Stimulated activated naive CD8-positive, alpha-beta T cell treated with anti-CD3 and anti-CD28 coated beads, Interleukin-15, amount 100 ng/mL, for 72 hours (primary cell): ENCODE measurements at regions not wholly inside any gene's neighbourhood (a gene's known extent, or its start where the extent isn't known, plus 50 kb on each side); places are given as distances from the start of the nearest gene placed in this dataset.

Experiments
- ATAC-seq: fragments of 150-1000 bp; cut with Tn5 transposase; 2 replicates; pipeline ENCODE4 v1.10.0; 2021; ENCODE audit warnings: mild to moderate bottlenecking, moderate library complexity
- DNase-seq, 2 donors: peaks; one replicate each; pipeline ENCODE4 v3.0.0; 2021 to 2022
- H3K27ac Mint-ChIP-seq, 2 donors: one replicate each; pipeline ENCODE4 v1.8.0; 2022; ENCODE audit warnings: mild to moderate bottlenecking in 2 of 2, mixed read lengths in 2 of 2, moderate library complexity in 2 of 2
- H3K27me3 Mint-ChIP-seq: one replicate; pipeline ENCODE4 v1.8.0; 2022; ENCODE audit warnings: mixed read lengths
- H3K4me1 Mint-ChIP-seq: one replicate; pipeline ENCODE4 v1.8.0; 2022; ENCODE audit warnings: mild to moderate bottlenecking, mixed read lengths
- H3K4me3 Mint-ChIP-seq, 2 donors: one replicate each; pipeline ENCODE4 v1.8.0; 2022; ENCODE audit warnings: mild to moderate bottlenecking in 2 of 2, mixed read lengths in 2 of 2, moderate library complexity in 1 of 2
- H3K9me3 Mint-ChIP-seq, 2 donors: one replicate each; pipeline ENCODE4 v1.8.0; 2022; ENCODE audit warnings: mixed read lengths in 2 of 2

DNA sequence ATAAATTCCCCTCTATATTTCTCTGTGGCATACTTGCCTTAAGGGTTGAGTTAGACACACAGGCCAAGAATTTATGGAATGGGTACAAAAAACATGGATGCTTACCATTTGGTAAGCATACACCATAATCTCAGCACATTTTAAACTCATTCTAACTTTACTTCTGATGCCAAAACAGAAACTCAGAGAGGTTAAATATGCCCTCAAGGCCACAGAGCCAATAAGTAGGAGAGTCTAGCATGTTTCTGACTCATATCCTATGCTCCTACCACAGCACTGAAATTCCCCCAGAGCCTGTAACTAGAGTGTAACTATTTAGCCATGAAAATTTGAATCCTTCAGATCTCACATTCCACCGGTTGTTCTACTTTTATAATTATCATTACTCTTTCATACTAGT lies 559.7 kb downstream of the ACTL7B start:
- no peak for DNase-seq
- H3K27ac Mint-ChIP-seq, result no peak overlapping the region
- no peak for ATAC-seq
- no peaks in the 10 kb centered on the region for H3K27me3 Mint-ChIP-seq
- no peak overlapping the region for H3K4me3 Mint-ChIP-seq
- H3K4me1 Mint-ChIP-seq, result no peaks in the 10 kb centered on the region
- H3K9me3 Mint-ChIP-seq, result peaks cover 5 to 9% of the 10 kb centered on the region in 2 donors

DNA sequence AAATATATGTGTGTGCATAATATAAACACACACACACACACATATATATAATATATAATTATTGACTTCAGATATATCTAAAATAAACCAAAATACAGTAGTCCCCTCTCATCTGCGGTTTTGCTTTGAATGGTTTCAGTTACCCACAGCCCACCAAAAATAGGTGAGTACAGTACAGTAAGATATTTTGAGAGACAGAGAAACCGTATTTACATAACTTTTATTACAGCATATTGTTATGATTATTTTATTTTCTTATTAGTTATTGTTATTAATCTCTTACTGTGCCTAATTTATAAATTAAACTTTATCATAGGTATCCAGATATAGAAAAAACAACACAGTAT lies 564.2 kb downstream of the ACTL7B start:
- ATAC-seq (no peak), DNase-seq (no peak)
- no peaks in the 10 kb centered on the region for H3K27me3 Mint-ChIP-seq
- no peak overlapping the region for H3K4me3 Mint-ChIP-seq
- no peaks in the 10 kb centered on the region for H3K4me1 Mint-ChIP-seq
- H3K9me3 Mint-ChIP-seq, result peaks cover 4 to 6% of the 10 kb centered on the region in 2 donors
- H3K27ac Mint-ChIP-seq, result no peak overlapping the region

DNA sequence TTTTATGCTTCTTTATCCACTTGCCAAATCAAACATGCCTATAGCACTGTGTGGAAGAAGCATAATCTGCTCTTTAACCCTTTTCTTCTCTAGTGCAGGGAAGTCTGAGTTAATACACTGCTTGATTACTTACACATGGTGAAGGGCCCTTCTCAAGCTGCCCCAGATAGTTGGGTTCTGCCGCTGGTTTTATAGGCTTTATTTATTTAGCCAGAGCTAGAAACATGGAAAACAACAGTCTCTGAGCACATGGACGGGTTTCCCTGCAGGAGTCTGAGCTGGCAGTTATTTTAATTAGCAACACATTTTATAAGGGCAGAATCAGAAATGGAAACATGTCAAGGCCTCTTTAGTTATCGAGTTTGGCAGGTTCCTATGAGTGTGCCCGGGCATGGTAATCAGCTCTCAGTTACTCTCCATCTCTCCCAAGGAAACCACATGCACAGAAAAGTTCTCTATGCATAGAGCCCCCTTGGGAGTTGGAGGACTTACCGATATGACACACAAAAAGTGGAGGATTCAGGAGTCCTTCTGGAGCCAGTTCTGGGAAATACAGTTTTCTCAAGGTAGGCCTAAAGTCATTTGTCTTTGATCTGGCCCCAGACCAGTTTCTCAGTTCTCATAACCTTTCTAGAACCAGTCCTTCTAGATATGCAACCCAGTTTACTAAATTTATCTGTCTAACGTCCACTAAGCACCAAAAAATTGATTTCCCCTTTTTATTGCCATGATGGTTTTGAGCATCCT lies 564.8 kb downstream of the ACTL7B start:
- H3K9me3 Mint-ChIP-seq, result peaks cover 4 to 6% of the 10 kb centered on the region in 2 donors
- no peak overlapping the region for H3K4me3 Mint-ChIP-seq
- ATAC-seq (no peak), DNase-seq (no peak)
- no peak overlapping the region for H3K27ac Mint-ChIP-seq
- H3K4me1 Mint-ChIP-seq, result no peaks in the 10 kb centered on the region
- no peaks in the 10 kb centered on the region for H3K27me3 Mint-ChIP-seq

GRCh38 chr9:108286638-108287206 lies 569.1 kb downstream of the ACTL7B start:
- Mint-ChIP-seq H3K27me3 (no peaks in the 10 kb centered on the region), H3K4me1 (no peaks in the 10 kb centered on the region), H3K27ac (no peak overlapping the region), H3K9me3 (peaks cover 4 to 6% of the 10 kb centered on the region in 2 donors), H3K4me3 (no peak overlapping the region)
- no peak for DNase-seq
- ATAC-seq, result no peak

- Mint-ChIP-seq H3K27ac (no peak overlapping the region), H3K9me3 (peaks cover 5 to 14% of the 10 kb centered on the region in 2 donors), H3K4me3 (no peak overlapping the region), H3K27me3 (no peaks in the 10 kb centered on the region), H3K4me1 (no peaks in the 10 kb centered on the region)
- ATAC-seq, result no peak
- no peak for DNase-seq
These were observed 572.1 kb downstream of the ACTL7B start for GRCh38 chr9:108283696-108284095.

GRCh38 chr9:108282872-108283271 lies 572.9 kb downstream of the ACTL7B start:
- Mint-ChIP-seq H3K9me3 (peaks cover 5 to 14% of the 10 kb centered on the region in 2 donors), H3K4me1 (no peaks in the 10 kb centered on the region), H3K27me3 (no peaks in the 10 kb centered on the region), H3K27ac (no peak overlapping the region), H3K4me3 (no peak overlapping the region)
- ATAC-seq (no peak), DNase-seq (no peak)

GRCh38 chr9:108281696-108282095 lies 574.1 kb downstream of the ACTL7B start:
- Mint-ChIP-seq H3K27ac (no peak overlapping the region), H3K27me3 (no peaks in the 10 kb centered on the region), H3K9me3 (peaks cover 5 to 14% of the 10 kb centered on the region in 2 donors), H3K4me3 (no peak overlapping the region), H3K4me1 (no peaks in the 10 kb centered on the region)
- DNase-seq (no peak), ATAC-seq (no peak)

- Mint-ChIP-seq H3K27ac (no peak overlapping the region), H3K27me3 (no peaks in the 10 kb centered on the region), H3K4me3 (no peak overlapping the region), H3K4me1 (no peaks in the 10 kb centered on the region), H3K9me3 (peaks cover 5 to 22% of the 10 kb centered on the region in 2 donors)
- no peak for DNase-seq
- ATAC-seq, result no peak
These were observed 577.4 kb downstream of the ACTL7B start for GRCh38 chr9:108278341-108278740.

- Mint-ChIP-seq H3K4me3 (no peak overlapping the region), H3K27me3 (no peaks in the 10 kb centered on the region), H3K9me3 (peaks cover 5 to 22% of the 10 kb centered on the region in 2 donors), H3K27ac (no peak overlapping the region), H3K4me1 (no peaks in the 10 kb centered on the region)
- no peak for ATAC-seq
- DNase-seq, result no peak
These were observed 578.6 kb downstream of the ACTL7B start for GRCh38 chr9:108277216-108277615.

- DNase-seq (no peak), ATAC-seq (no peak)
- Mint-ChIP-seq H3K4me1 (no peaks in the 10 kb centered on the region), H3K27ac (no peak overlapping the region), H3K4me3 (no peak overlapping the region), H3K9me3 (peaks cover 5 to 22% of the 10 kb centered on the region in 2 donors), H3K27me3 (no peaks in the 10 kb centered on the region)
These were observed 579.9 kb downstream of the ACTL7B start for GRCh38 chr9:108275906-108276305.

DNA sequence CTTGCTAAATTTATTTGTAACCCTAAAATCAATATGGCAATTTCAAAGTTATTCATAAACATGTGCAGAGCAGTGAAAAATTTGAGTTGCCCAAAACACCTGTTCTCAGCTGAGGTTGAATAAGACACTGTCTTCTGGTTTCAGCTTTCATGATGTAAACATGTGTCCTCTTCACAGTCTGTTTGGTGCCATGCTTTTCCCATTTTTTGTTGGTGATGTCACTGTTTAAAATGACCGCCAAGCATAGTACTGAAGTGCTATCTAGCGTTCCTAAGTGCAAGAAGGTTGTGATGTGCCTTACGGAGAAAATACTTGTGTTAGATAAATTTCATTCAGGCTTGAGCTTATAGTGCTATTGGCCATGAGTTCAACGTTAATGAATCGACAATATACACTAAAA lies 580.8 kb downstream of the ACTL7B start:
- no peak for DNase-seq
- Mint-ChIP-seq H3K4me3 (no peak overlapping the region), H3K27ac (no peak overlapping the region), H3K4me1 (no peaks in the 10 kb centered on the region), H3K27me3 (no peaks in the 10 kb centered on the region), H3K9me3 (peaks cover 0 to 21% of the 10 kb centered on the region in 2 donors)
- no peak for ATAC-seq

DNA sequence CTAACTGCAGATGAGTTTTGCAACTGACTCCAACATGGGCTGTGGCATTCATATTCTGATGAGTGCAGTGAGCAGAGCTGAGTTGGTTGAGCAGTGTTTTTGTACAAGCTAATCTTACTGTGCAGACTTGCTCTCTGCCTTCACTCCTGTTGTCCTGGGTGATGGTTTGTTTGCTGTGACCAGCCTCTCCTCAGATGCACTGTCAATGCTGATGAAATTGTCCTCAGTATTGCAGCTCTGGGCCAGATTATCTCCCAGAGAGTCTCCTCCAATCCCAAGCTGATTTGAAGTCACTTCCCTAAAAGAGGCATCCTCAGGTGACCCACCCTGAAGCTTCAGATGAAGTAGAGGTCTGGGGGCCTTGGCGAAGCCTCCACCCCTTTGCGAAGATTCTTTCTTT lies 581.8 kb downstream of the ACTL7B start:
- Mint-ChIP-seq H3K9me3 (peaks cover 0 to 11% of the 10 kb centered on the region in 2 donors), H3K27ac (no peak overlapping the region), H3K4me3 (no peak overlapping the region), H3K27me3 (no peaks in the 10 kb centered on the region), H3K4me1 (no peaks in the 10 kb centered on the region)
- ATAC-seq, result no peak
- DNase-seq, result no peak

DNA sequence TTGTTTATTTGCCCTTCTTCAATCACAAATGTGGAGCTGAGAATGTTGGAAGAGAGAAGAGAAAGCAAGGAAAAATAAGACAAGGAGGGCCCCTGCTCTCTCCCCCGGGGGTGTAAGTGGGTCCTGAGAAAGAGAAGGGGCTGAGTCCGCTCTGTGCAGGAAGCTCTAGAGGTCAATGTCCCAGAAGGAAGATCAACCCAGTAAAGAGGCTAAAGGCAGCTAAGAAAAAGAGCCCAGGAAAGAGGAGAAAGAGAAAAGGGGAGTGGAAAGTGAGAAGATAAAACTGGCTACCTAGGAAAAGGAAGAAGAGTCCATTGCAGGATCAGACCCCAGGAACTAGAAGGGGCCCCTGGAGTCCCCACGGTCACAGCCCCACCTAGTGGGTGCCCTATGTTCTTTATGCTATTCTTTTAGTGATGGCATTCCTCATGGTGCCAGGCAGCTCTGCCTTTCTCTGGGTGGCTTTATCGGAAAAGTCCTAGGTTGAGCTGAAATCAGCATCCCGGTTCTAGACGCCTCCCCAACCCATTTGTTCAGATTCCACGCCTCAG lies 583.4 kb downstream of the ACTL7B start:
- no peak for ATAC-seq
- no peak overlapping the region for H3K27ac Mint-ChIP-seq
- H3K9me3 Mint-ChIP-seq, result peaks cover 5 to 16% of the 10 kb centered on the region in 2 donors
- no peaks in the 10 kb centered on the region for H3K4me1 Mint-ChIP-seq
- H3K27me3 Mint-ChIP-seq, result no peaks in the 10 kb centered on the region
- no peak for DNase-seq
- no peak overlapping the region for H3K4me3 Mint-ChIP-seq

GRCh38 chr9:108271646-108272348 lies 584.0 kb downstream of the ACTL7B start:
- Mint-ChIP-seq H3K4me3 (no peak overlapping the region), H3K9me3 (peaks cover 7 to 23% of the 10 kb centered on the region in 2 donors), H3K27me3 (no peaks in the 10 kb centered on the region), H3K27ac (no peak overlapping the region), H3K4me1 (no peaks in the 10 kb centered on the region)
- ATAC-seq (no peak), DNase-seq (no peak)

DNA sequence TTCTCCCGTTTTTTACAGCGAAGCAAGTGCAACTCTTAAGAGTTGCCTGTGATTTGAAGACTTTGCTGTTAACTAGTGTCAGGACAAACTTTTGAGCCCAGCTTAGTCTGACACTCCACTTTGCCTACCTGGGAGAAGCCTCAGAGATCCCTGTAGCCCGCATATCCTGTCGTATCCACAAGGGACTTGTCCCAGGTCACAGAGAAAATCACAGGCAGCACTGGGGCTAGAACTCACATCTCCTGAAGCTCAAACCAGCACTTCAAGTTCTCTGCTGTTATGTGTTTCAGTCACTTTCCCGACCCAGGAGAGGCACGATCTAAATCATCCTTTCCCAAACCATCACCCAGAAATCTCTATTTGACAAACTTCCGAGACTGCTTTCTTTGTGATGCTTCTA lies 584.5 kb downstream of the ACTL7B start:
- Mint-ChIP-seq H3K4me3 (no peak overlapping the region), H3K27ac (no peak overlapping the region), H3K4me1 (no peaks in the 10 kb centered on the region), H3K9me3 (peaks cover 12 to 28% of the 10 kb centered on the region in 2 donors), H3K27me3 (no peaks in the 10 kb centered on the region)
- ATAC-seq (no peak), DNase-seq (no peak)

DNA sequence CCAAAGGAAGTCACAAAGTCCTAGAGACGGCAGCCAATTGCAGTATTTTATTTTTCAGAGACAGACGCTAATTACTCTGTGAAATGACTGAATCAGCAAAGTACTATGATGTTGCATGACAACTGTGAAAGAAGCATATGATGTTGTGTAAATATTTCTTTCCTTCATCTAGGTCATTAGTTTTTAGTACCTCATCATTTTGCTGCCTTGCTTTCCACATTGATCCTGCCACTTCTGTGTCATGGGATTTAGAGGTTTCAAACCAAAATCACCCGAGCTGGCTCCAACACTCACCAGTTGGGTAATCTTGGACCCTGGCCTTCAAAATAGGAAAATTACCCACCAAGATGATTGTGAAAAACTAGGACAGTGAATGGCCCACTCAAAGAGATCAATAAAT lies 585.2 kb downstream of the ACTL7B start:
- Mint-ChIP-seq H3K4me3 (no peak overlapping the region), H3K27me3 (no peaks in the 10 kb centered on the region), H3K9me3 (peaks cover 12 to 31% of the 10 kb centered on the region in 2 donors), H3K27ac (no peak overlapping the region), H3K4me1 (no peaks in the 10 kb centered on the region)
- DNase-seq, result no peak
- ATAC-seq, result no peak
